ENCODE measurements at regions not wholly inside any gene's neighbourhood (a gene's known extent, or its start where the extent isn't known, plus 50 kb on each side); places are given as distances from the start of the nearest gene placed in this dataset.

DNA sequence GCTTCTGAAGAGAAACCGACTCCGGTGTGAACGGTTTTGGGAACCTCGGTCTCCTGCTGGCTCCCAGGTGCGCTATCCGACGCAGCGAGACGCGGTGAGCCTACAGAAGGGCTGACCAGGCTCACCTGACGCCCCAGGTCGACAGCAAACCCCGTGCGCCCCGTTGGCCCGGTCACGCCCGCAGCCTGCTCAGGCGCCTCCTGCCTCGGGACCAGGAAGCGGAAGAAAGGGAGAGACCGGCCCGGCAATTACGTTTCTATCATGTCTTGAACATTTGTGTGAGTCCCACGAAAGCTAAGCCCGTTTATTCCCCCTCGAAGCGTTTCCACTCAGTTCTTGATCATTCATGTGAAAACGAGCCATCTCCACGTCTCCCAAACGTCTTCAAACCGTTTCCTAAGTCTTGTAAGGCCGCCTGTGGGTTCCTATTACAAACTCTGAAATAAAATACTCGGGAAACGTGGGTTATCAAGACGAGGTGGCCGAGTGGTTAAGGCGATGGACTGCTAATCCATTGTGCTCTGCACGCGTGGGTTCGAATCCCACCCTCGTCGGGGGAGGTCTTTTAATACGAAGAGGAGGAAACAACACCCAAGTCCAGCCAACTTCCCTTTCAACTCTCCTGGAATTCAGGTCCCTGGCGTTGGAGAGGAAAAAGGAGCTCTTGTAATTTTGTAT lies 150.5 kb upstream of the PRSS16 start:
- TF ChIP-seq MYC (IDR thresholded peaks at IDR 0.05; ENCODE audit: low read depth, low read length) (no peak), POLR2A (IDR thresholded peaks at IDR 0.05; ENCODE audit: extremely low read depth, insufficient read length) (no peak)
- TF ChIP-seq, protein P1, sequence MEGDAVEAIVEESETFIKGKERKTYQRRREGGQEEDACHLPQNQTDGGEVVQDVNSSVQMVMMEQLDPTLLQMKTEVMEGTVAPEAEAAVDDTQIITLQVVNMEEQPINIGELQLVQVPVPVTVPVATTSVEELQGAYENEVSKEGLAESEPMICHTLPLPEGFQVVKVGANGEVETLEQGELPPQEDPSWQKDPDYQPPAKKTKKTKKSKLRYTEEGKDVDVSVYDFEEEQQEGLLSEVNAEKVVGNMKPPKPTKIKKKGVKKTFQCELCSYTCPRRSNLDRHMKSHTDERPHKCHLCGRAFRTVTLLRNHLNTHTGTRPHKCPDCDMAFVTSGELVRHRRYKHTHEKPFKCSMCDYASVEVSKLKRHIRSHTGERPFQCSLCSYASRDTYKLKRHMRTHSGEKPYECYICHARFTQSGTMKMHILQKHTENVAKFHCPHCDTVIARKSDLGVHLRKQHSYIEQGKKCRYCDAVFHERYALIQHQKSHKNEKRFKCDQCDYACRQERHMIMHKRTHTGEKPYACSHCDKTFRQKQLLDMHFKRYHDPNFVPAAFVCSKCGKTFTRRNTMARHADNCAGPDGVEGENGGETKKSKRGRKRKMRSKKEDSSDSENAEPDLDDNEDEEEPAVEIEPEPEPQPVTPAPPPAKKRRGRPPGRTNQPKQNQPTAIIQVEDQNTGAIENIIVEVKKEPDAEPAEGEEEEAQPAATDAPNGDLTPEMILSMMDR (IDR thresholded peaks at IDR 0.05; ENCODE audit: low read depth, low read length), result no peak
- TF ChIP-seq, protein P2, sequence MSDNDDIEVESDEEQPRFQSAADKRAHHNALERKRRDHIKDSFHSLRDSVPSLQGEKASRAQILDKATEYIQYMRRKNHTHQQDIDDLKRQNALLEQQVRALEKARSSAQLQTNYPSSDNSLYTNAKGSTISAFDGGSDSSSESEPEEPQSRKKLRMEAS (IDR thresholded peaks at IDR 0.05; ENCODE audit: low read depth, low read length), result no peak
- no peak overlapping the region for H3K4me3 ChIP-seq (ENCODE audit: low read depth, low read length)
- DNase-seq (ENCODE audit: low read depth), result no peak

GRCh38 chr6:27098956-27099355 lies 148.5 kb upstream of the PRSS16 start:
- TF ChIP-seq MYC (IDR thresholded peaks at IDR 0.05; ENCODE audit: low read depth, low read length) (no peak), POLR2A (IDR thresholded peaks at IDR 0.05; ENCODE audit: extremely low read depth, insufficient read length) (no peak)
- TF ChIP-seq, protein P2 (IDR thresholded peaks at IDR 0.05; ENCODE audit: low read depth, low read length), result no peak
- TF ChIP-seq, protein P1 (IDR thresholded peaks at IDR 0.05; ENCODE audit: low read depth, low read length), result no peak
- no peak for DNase-seq (ENCODE audit: low read depth)
- no peak overlapping the region for H3K4me3 ChIP-seq (ENCODE audit: low read depth, low read length)

DNA sequence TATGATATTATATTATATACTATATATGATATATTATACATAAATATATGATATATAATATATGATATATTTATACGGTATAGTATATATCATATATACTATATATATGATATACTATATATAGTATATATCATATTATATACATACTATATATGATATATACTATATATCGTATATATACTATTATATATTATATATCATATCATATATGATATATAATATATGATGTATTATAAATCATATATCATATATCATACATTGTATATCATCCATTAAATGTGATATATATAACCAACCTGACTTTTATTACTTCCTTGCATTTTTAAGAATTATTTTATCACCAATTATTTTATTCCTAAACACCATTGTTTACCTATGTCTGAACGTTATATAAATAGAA lies 146.6 kb upstream of the PRSS16 start:
- no peak for DNase-seq (ENCODE audit: low read depth)
- TF ChIP-seq MYC (IDR thresholded peaks at IDR 0.05; ENCODE audit: low read depth, low read length) (no peak), POLR2A (IDR thresholded peaks at IDR 0.05; ENCODE audit: extremely low read depth, insufficient read length) (no peak)
- TF ChIP-seq, protein P1 (IDR thresholded peaks at IDR 0.05; ENCODE audit: low read depth, low read length), result no peak
- TF ChIP-seq, protein P2 (IDR thresholded peaks at IDR 0.05; ENCODE audit: low read depth, low read length), result no peak
- no peak overlapping the region for H3K4me3 ChIP-seq (ENCODE audit: low read depth, low read length)

DNA sequence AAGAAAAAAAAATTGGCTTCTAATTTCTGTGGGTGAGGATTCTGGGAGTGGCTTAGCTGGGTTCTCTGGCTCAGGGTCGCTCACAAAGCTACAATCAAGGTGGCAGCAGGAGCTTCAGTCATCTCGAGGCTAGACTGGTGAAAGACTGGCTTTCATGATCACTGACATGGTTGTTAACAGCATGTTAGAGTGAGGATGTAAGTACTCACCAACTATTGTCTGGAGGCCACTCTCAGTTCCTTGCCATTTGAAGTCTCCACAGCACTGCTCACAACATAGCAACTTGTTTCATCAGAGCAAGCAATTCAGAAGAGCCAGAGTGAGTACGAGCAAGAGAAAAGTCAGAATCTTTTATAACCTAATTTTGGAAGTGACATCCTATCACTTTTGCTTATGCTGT lies 145.7 kb upstream of the PRSS16 start:
- TF ChIP-seq POLR2A (IDR thresholded peaks at IDR 0.05; ENCODE audit: extremely low read depth, insufficient read length), result no peak
- TF ChIP-seq, protein P1 (IDR thresholded peaks at IDR 0.05; ENCODE audit: low read depth, low read length), result no peak
- TF ChIP-seq MYC (IDR thresholded peaks at IDR 0.05; ENCODE audit: low read depth, low read length), result no peak
- TF ChIP-seq, protein P2 (IDR thresholded peaks at IDR 0.05; ENCODE audit: low read depth, low read length), result no peak
- DNase-seq (ENCODE audit: low read depth), result no peak
- H3K4me3 ChIP-seq (ENCODE audit: low read depth, low read length), result no peak overlapping the region

DNA sequence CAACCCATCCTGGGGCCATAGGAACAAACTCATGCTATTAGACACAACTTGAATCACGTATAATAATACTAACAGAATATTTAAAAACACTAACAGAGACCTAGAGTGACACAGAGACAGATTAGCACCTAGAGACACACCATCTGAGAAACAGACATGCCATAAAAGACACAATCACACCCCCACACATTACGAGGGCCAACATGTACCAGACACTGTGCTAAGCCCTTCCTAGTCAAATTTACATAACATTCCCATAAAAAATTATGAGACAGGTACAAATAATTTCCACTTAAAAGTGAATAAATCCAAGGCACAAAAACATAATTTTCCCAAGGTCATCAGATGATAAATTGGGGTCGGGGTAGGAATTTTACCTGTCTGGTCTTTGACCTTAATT lies 141.1 kb upstream of the PRSS16 start:
- DNase-seq (ENCODE audit: low read depth), result no peak
- no peak overlapping the region for H3K4me3 ChIP-seq (ENCODE audit: low read depth, low read length)
- TF ChIP-seq, protein P2 (IDR thresholded peaks at IDR 0.05; ENCODE audit: low read depth, low read length), result no peak
- TF ChIP-seq POLR2A (IDR thresholded peaks at IDR 0.05; ENCODE audit: extremely low read depth, insufficient read length) (no peak), MYC (IDR thresholded peaks at IDR 0.05; ENCODE audit: low read depth, low read length) (no peak)
- TF ChIP-seq, protein P1 (IDR thresholded peaks at IDR 0.05; ENCODE audit: low read depth, low read length), result no peak

Measured in NB4 (cell line).